ENCODE measurements at regions not wholly inside any gene's neighbourhood (a gene's known extent, or its start where the extent isn't known, plus 50 kb on each side); places are given as distances from the start of the nearest gene placed in this dataset.

- Histone ChIP-seq H3K36me3 (no peaks in the 10 kb centered on the region), H3K4me1 (peaks cover 7% of the 10 kb centered on the region), H3K27ac (no peak overlapping the region), H3K9me3 (no peaks in the 10 kb centered on the region), H3K27me3 (ENCODE audit: low read depth) (no peaks in the 10 kb centered on the region), H3K4me3 (no peak overlapping the region)
- intact Hi-C loops (cut with DNase I), result no loop called here
- no peak for TF ChIP-seq CTCF (IDR thresholded peaks at IDR 0.05)
- no peak for DNase-seq
- peak in 1 of 2 donors; percentile 17 for ATAC-seq
Observed at GRCh38 chr3:117688583-117688982, 979.0 kb downstream of the TUSC7 start.

- no peak overlapping the region for H3K27ac ChIP-seq
- intact Hi-C loops (cut with DNase I), result no loop called here
- peaks cover 14% of the 10 kb centered on the region for H3K4me1 ChIP-seq
- H3K27me3 ChIP-seq (ENCODE audit: low read depth), result no peaks in the 10 kb centered on the region
- no peaks in the 10 kb centered on the region for H3K36me3 ChIP-seq
- H3K9me3 ChIP-seq, result no peaks in the 10 kb centered on the region
- DNase-seq (no peak), ATAC-seq (no peak)
- H3K4me3 ChIP-seq, result no peak overlapping the region
- TF ChIP-seq CTCF (IDR thresholded peaks at IDR 0.05), result no peak
Observed at GRCh38 chr3:117691526-117691925, 981.9 kb downstream of the TUSC7 start.

GRCh38 chr3:117692416-117692995 lies 982.9 kb downstream of the TUSC7 start:
- H3K4me3 ChIP-seq, result no peak overlapping the region

GRCh38 chr3:117695321-117695720 lies 985.7 kb downstream of the TUSC7 start:
- H3K27ac ChIP-seq, result no peak overlapping the region
- TF ChIP-seq CTCF (IDR thresholded peaks at IDR 0.05), result no peak
- no peaks in the 10 kb centered on the region for H3K27me3 ChIP-seq (ENCODE audit: low read depth)
- H3K4me3 ChIP-seq, result no peak overlapping the region
- H3K9me3 ChIP-seq, result no peaks in the 10 kb centered on the region
- DNase-seq (no peak), ATAC-seq (no peak)
- no peaks in the 10 kb centered on the region for H3K36me3 ChIP-seq
- H3K4me1 ChIP-seq, result peaks cover 7% of the 10 kb centered on the region
- intact Hi-C loops (cut with DNase I), result no loop called here

More at GRCh38 chr3:117692416-117692995, 982.9 kb downstream of the TUSC7 start:
- Histone ChIP-seq H3K9me3 (no peaks in the 10 kb centered on the region), H3K36me3 (no peaks in the 10 kb centered on the region), H3K4me1 (peaks cover 14% of the 10 kb centered on the region), H3K27ac (no peak overlapping the region), H3K27me3 (ENCODE audit: low read depth) (no peaks in the 10 kb centered on the region)
- intact Hi-C loops (cut with DNase I), result no loop called here
- no peak for ATAC-seq
- TF ChIP-seq CTCF (IDR thresholded peaks at IDR 0.05), result no peak
- DNase-seq, result no peak

GRCh38 chr3:117695871-117696645 lies 986.5 kb downstream of the TUSC7 start:
- H3K27ac ChIP-seq, result no peak overlapping the region
- peaks cover 7% of the 10 kb centered on the region for H3K4me1 ChIP-seq
- no peak for TF ChIP-seq CTCF (IDR thresholded peaks at IDR 0.05)
- no peaks in the 10 kb centered on the region for H3K27me3 ChIP-seq (ENCODE audit: low read depth)
- H3K4me3 ChIP-seq, result no peak overlapping the region
- DNase-seq (no peak), ATAC-seq (peak in 1 of 2 donors; percentile 17)
- H3K36me3 ChIP-seq, result no peaks in the 10 kb centered on the region
- intact Hi-C loops (cut with DNase I), result no loop called here
- H3K9me3 ChIP-seq, result no peaks in the 10 kb centered on the region

All from lower lobe of right lung (tissue), 2 donors.